ENCODE measurements at regions not wholly inside any gene's neighbourhood (a gene's known extent, or its start where the extent isn't known, plus 50 kb on each side); places are given as distances from the start of the nearest gene placed in this dataset.

- no peak for DNase-seq (ENCODE audit: low spot score)
These were observed 189.3 kb upstream of the ARG1 start for GRCh38 chr6:131383421-131384411.

- no peak for DNase-seq (ENCODE audit: low spot score)
These were observed 185.2 kb upstream of the ARG1 start for GRCh38 chr6:131387562-131388447.

- DNase-seq (ENCODE audit: low spot score) = no peak
These were observed 182.7 kb upstream of the ARG1 start for GRCh38 chr6:131390322-131390721.

GRCh38 chr6:131391116-131391515 is 181.9 kb upstream of the ARG1 start:
- DNase-seq (ENCODE audit: low spot score) = no peak

- no peak for DNase-seq (ENCODE audit: low spot score)
These were observed 179.6 kb upstream of the ARG1 start for GRCh38 chr6:131393433-131393832.

GRCh38 chr6:131394768-131395432 is 178.1 kb upstream of the ARG1 start:
- no peak for DNase-seq (ENCODE audit: low spot score)

- no peak for DNase-seq (ENCODE audit: low spot score)
These were observed 174.8 kb upstream of the ARG1 start for GRCh38 chr6:131398176-131398575.

GRCh38 chr6:131399433-131399832 is 173.6 kb upstream of the ARG1 start:
- no peak for DNase-seq (ENCODE audit: low spot score)

- peak; percentile 85 for DNase-seq (ENCODE audit: low spot score)
These were observed 172.8 kb upstream of the ARG1 start for GRCh38 chr6:131400054-131400778.

GRCh38 chr6:131400779-131401496 is 172.1 kb upstream of the ARG1 start:
- DNase-seq (ENCODE audit: low spot score) = no peak

GRCh38 chr6:131408811-131409210 is 164.2 kb upstream of the ARG1 start:
- no peak for DNase-seq (ENCODE audit: low spot score)

- DNase-seq (ENCODE audit: low spot score) = no peak
These were observed 162.2 kb upstream of the ARG1 start for GRCh38 chr6:131410785-131411184.

GRCh38 chr6:131412960-131413830 is 159.8 kb upstream of the ARG1 start:
- DNase-seq (ENCODE audit: low spot score) = no peak

- DNase-seq (ENCODE audit: low spot score) = no peak
These were observed 159.2 kb upstream of the ARG1 start for GRCh38 chr6:131413831-131414191.

GRCh38 chr6:131414956-131415355 is 158.1 kb upstream of the ARG1 start:
- DNase-seq (ENCODE audit: low spot score) = no peak

GRCh38 chr6:131418441-131418840 is 154.6 kb upstream of the ARG1 start:
- no peak for DNase-seq (ENCODE audit: low spot score)

GRCh38 chr6:131419702-131420101 is 153.3 kb upstream of the ARG1 start:
- no peak for DNase-seq (ENCODE audit: low spot score)

- no peak for DNase-seq (ENCODE audit: low spot score)
These were observed 149.0 kb upstream of the ARG1 start for GRCh38 chr6:131424016-131424415.

GRCh38 chr6:131424475-131424874 is 148.6 kb upstream of the ARG1 start:
- DNase-seq (ENCODE audit: low spot score) = no peak
